Keratinocyte (primary cell): ENCODE measurements at regions not wholly inside any gene's neighbourhood (a gene's known extent, or its start where the extent isn't known, plus 50 kb on each side); places are given as distances from the start of the nearest gene placed in this dataset.

Experiments used
- DNase-seq: peaks from one replicate; pipeline ENCODE4 v3.0.0-alpha.2; 2011; ENCODE audit warnings: low read depth, missing footprints, low spot score
- FAIRE-seq: peaks from 2 replicates; lab custom pipeline; 2011; peaks lifted over from hg19 to GRCh38; lab: Jason Lieb, UNC
- H2AFZ ChIP-seq: 2 replicates; pipeline ENCODE4 v1.6.0; 2012; ENCODE audit warnings: low read length, control low read depth, inconsistent platforms; ENCODE audit not compliant: control insufficient read depth
- H3K27ac ChIP-seq: 2 replicates; pipeline ENCODE4 v1.5.1; 2011; ENCODE audit warnings: low read length; ENCODE audit not compliant: control insufficient read depth, insufficient read depth
- H3K27me3 ChIP-seq: 3 replicates; pipeline ENCODE4 v1.6.0; 2011; ENCODE audit warnings: low read length; ENCODE audit not compliant: control insufficient read depth, insufficient read depth; ENCODE audit errors: extremely low read depth
- H3K36me3 ChIP-seq, 2 experiments: 2 replicates in 1 of 2; 3 replicates in 1 of 2; pipeline ENCODE4 v1.5.1; 2011; ENCODE audit warnings: low read length in 2 of 2, mild to moderate bottlenecking in 1 of 2; ENCODE audit not compliant: control insufficient read depth in 2 of 2, insufficient read depth in 2 of 2; ENCODE audit errors: extremely low read depth in 1 of 2
- H3K4me1 ChIP-seq: 3 replicates; pipeline ENCODE4 v1.5.1; 2011; ENCODE audit warnings: low read length; ENCODE audit not compliant: control insufficient read depth, insufficient read depth; ENCODE audit errors: extremely low read depth
- H3K4me2 ChIP-seq: 3 replicates; pipeline ENCODE4 v1.6.0; 2011; ENCODE audit warnings: low read depth, low read length; ENCODE audit not compliant: control insufficient read depth, insufficient read depth; ENCODE audit errors: extremely low read depth
- H3K4me3 ChIP-seq, 3 experiments: fragments of 200-600 bp in 1 of 3; sonication (generic) in 1 of 3; 2 replicates in 2 of 3; 3 replicates in 1 of 3; pipeline ENCODE4 v1.5.1; 2011 to 2016; ENCODE audit warnings: low read length in 3 of 3, mild to moderate bottlenecking in 3 of 3, control low read depth in 2 of 3, inconsistent platforms in 1 of 3, low read depth in 1 of 3, mixed read lengths in 1 of 3, mixed run types in 1 of 3, moderate library complexity in 1 of 3; ENCODE audit not compliant: control insufficient read depth in 2 of 3, insufficient read depth in 2 of 3; ENCODE audit errors: extremely low read depth in 1 of 3
- H3K79me2 ChIP-seq: 2 replicates; pipeline ENCODE4 v1.6.0; 2012; ENCODE audit warnings: low read length; ENCODE audit not compliant: control insufficient read depth, insufficient read depth
- H3K9ac ChIP-seq: 3 replicates; pipeline ENCODE4 v1.6.0; 2011; ENCODE audit warnings: low read length; ENCODE audit not compliant: control insufficient read depth, insufficient read depth; ENCODE audit errors: extremely low read depth
- H3K9me1 ChIP-seq: 3 replicates; pipeline ENCODE4 v1.6.0; 2011; ENCODE audit warnings: low read length; ENCODE audit not compliant: control insufficient read depth, insufficient read depth; ENCODE audit errors: extremely low read depth
- H3K9me3 ChIP-seq: 2 replicates; pipeline ENCODE4 v1.5.1; 2012; ENCODE audit warnings: low read depth, low read length; ENCODE audit not compliant: control insufficient read depth
- H4K20me1 ChIP-seq: 3 replicates; pipeline ENCODE4 v1.6.0; 2011; ENCODE audit warnings: low read length; ENCODE audit not compliant: control insufficient read depth, insufficient read depth; ENCODE audit errors: extremely low read depth
- CTCF ChIP-seq, 3 experiments: IDR thresholded peaks in 1 of 3; conservative IDR thresholded peaks in 1 of 3; optimal IDR thresholded peaks in 1 of 3; 2 replicates in 2 of 3; 3 replicates in 1 of 3; pipeline versions ENCODE3 to v1.5.1; 2011; ENCODE audit warnings: low read length in 3 of 3, mild to moderate bottlenecking in 3 of 3, moderate library complexity in 2 of 3, control low read depth in 1 of 3, inconsistent platforms in 1 of 3; ENCODE audit not compliant: insufficient read depth in 2 of 3; ENCODE audit errors: extremely low read depth in 1 of 3
- EZH2 ChIP-seq: IDR thresholded peaks from one replicate; pipeline ENCODE4 v1.6.1; 2012; ENCODE audit warnings: inconsistent platforms, mild to moderate bottlenecking, low read length, moderate library complexity
- dilution Hi-C: fragments of 300-500 bp; cut with MboI; formaldehyde crosslinking; loops from one replicate; pipeline ENCODE4 v1.7.0; 2020; ENCODE audit warnings: low sequenced_read_pairs; ENCODE audit not compliant: extremely low pct_ligation_motif_present

- dilution Hi-C loops: no loop called here
Observed at GRCh38 chr4:3668825-3669552, 97.2 kb upstream of the ADRA2C start.

GRCh38 chr4:3667258-3667657, 98.9 kb upstream of the ADRA2C start:
- no peaks in the 10 kb centered on the region for H3K27me3 ChIP-seq
- H3K9me3 ChIP-seq: peaks cover 5% of the 10 kb centered on the region
- TF ChIP-seq EZH2 (no peak), CTCF (optimal IDR thresholded peaks at IDR 0.05 in 1 of 3, IDR thresholded peaks at IDR 0.05 in 1 of 3, conservative IDR thresholded peaks at IDR 0.05 in 1 of 3; ENCODE audit: extremely low read depth in 1 of 3, insufficient read depth in 2 of 3, low read length in 3 of 3) (no peak)
- no peaks in the 10 kb centered on the region for H4K20me1 ChIP-seq
- FAIRE-seq (no peak), DNase-seq (no peak)
- dilution Hi-C loops: no loop called here
- no peaks in the 10 kb centered on the region for H3K79me2 ChIP-seq
- H3K4me1 ChIP-seq: no peaks in the 10 kb centered on the region
- no peak overlapping the region for H2AFZ ChIP-seq
- H3K4me2 ChIP-seq: no peak overlapping the region
- H3K4me3 ChIP-seq: no peak overlapping the region
- H3K27ac ChIP-seq: no peak overlapping the region
- no peak overlapping the region for H3K9ac ChIP-seq
- H3K36me3 ChIP-seq: no peaks in the 10 kb centered on the region
- no peaks in the 10 kb centered on the region for H3K9me1 ChIP-seq

More at GRCh38 chr4:3668825-3669552, 97.2 kb upstream of the ADRA2C start:
- H4K20me1 ChIP-seq: no peaks in the 10 kb centered on the region
- no peaks in the 10 kb centered on the region for H3K27me3 ChIP-seq
- no peak overlapping the region for H3K9ac ChIP-seq
- no peak overlapping the region for H3K4me3 ChIP-seq
- no peaks in the 10 kb centered on the region for H3K9me1 ChIP-seq
- H3K9me3 ChIP-seq: peaks cover 5% of the 10 kb centered on the region
- H3K79me2 ChIP-seq: no peaks in the 10 kb centered on the region
- no peaks in the 10 kb centered on the region for H3K36me3 ChIP-seq
- FAIRE-seq (no peak), DNase-seq (no peak)
- no peaks in the 10 kb centered on the region for H3K4me1 ChIP-seq
- no peak overlapping the region for H3K27ac ChIP-seq
- no peak overlapping the region for H3K4me2 ChIP-seq
- no peak overlapping the region for H2AFZ ChIP-seq
- TF ChIP-seq EZH2: no peak
- no peak for TF ChIP-seq CTCF (optimal IDR thresholded peaks at IDR 0.05 in 1 of 3, IDR thresholded peaks at IDR 0.05 in 1 of 3, conservative IDR thresholded peaks at IDR 0.05 in 1 of 3; ENCODE audit: extremely low read depth in 1 of 3, insufficient read depth in 2 of 3, low read length in 3 of 3)
